ENCODE measurements at regions not wholly inside any gene's neighbourhood (a gene's known extent, or its start where the extent isn't known, plus 50 kb on each side); places are given as distances from the start of the nearest gene placed in this dataset.

- ChIA-PET POLR2A (no interaction called here), CTCF (no interaction called here)
- Histone ChIP-seq H3K4me3 (ENCODE audit: low read depth, low read length) (no peak overlapping the region), H3K9me3 (ENCODE audit: control insufficient read depth, insufficient read depth, low read depth, low read length) (no peaks in the 10 kb centered on the region), H3K27ac (ENCODE audit: extremely low read depth, low read depth, low read length) (no peak overlapping the region), H3K36me3 (ENCODE audit: control insufficient read depth in 2 of 2, insufficient read depth in 1 of 2, low read length in 2 of 2) (no peaks in the 10 kb centered on the region), H3K4me1 (ENCODE audit: control insufficient read depth, insufficient read depth, low read length) (no peaks in the 10 kb centered on the region)
- TF ChIP-seq ZNF350 (tag by site-specific recombination; IDR thresholded peaks at IDR 0.05) (peak; percentile 80), ZNF596 (tag by site-specific recombination; IDR thresholded peaks at IDR 0.05) (no peak), ZFP37 (tag by site-specific recombination; IDR thresholded peaks at IDR 0.05) (no peak), BCL6B (tag by site-specific recombination; IDR thresholded peaks at IDR 0.05) (0 out of 2 replicates have a peak, but pooled peaks have one; percentile 25), ZNF112 (tag by site-specific recombination; IDR thresholded peaks at IDR 0.05) (0 out of 2 replicates have a peak, but pooled peaks have one; percentile 49), ZNF626 (tag by site-specific recombination; IDR thresholded peaks at IDR 0.05) (0 out of 2 replicates have a peak, but pooled peaks have one; percentile 36), ZNF544 (tag by site-specific recombination; IDR thresholded peaks at IDR 0.05) (peak; percentile 61; the same call in 1 of the 2 replicates), ZNF776 (tag by site-specific recombination; IDR thresholded peaks at IDR 0.05; ENCODE audit: borderline replicate concordance) (0 out of 2 replicates have a peak, but pooled peaks have one; percentile 32), ZNF549 (tag by site-specific recombination; IDR thresholded peaks at IDR 0.05) (peak; percentile 50; the same call in 1 of the 2 replicates), ZBTB6 (tag by site-specific recombination; IDR thresholded peaks at IDR 0.05) (no peak), ZNF184 (tag by site-specific recombination; IDR thresholded peaks at IDR 0.05) (0 out of 2 replicates have a peak, but pooled peaks have one; percentile 32), ZNF37A (tag by site-specific recombination; IDR thresholded peaks at IDR 0.05) (peak; percentile 31; the same call in 1 of the 2 replicates), ZNF830 (tag by site-specific recombination; IDR thresholded peaks at IDR 0.05; ENCODE audit: low read depth) (peak; percentile 47; the same call in 1 of the 2 replicates)
- TF ChIP-seq, protein P1, sequence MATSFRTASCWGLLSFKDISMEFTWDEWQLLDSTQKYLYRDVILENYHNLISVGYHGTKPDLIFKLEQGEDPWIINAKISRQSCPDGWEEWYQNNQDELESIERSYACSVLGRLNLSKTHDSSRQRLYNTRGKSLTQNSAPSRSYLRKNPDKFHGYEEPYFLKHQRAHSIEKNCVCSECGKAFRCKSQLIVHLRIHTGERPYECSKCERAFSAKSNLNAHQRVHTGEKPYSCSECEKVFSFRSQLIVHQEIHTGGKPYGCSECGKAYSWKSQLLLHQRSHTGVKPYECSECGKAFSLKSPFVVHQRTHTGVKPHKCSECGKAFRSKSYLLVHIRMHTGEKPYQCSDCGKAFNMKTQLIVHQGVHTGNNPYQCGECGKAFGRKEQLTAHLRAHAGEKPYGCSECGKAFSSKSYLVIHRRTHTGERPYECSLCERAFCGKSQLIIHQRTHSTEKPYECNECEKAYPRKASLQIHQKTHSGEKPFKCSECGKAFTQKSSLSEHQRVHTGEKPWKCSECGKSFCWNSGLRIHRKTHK (tag by site-specific recombination; IDR thresholded peaks at IDR 0.05): no peak
- TF ChIP-seq, protein P2, sequence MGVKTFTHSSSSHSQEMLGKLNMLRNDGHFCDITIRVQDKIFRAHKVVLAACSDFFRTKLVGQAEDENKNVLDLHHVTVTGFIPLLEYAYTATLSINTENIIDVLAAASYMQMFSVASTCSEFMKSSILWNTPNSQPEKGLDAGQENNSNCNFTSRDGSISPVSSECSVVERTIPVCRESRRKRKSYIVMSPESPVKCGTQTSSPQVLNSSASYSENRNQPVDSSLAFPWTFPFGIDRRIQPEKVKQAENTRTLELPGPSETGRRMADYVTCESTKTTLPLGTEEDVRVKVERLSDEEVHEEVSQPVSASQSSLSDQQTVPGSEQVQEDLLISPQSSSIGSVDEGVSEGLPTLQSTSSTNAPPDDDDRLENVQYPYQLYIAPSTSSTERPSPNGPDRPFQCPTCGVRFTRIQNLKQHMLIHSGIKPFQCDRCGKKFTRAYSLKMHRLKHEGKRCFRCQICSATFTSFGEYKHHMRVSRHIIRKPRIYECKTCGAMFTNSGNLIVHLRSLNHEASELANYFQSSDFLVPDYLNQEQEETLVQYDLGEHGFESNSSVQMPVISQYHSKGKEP (tag by site-specific recombination; IDR thresholded peaks at IDR 0.05): peak; percentile 46; the same call in 1 of the 2 replicates
These were observed 283.6 kb upstream of the RARB start for GRCh38 chr3:25144430-25144829.

DNA sequence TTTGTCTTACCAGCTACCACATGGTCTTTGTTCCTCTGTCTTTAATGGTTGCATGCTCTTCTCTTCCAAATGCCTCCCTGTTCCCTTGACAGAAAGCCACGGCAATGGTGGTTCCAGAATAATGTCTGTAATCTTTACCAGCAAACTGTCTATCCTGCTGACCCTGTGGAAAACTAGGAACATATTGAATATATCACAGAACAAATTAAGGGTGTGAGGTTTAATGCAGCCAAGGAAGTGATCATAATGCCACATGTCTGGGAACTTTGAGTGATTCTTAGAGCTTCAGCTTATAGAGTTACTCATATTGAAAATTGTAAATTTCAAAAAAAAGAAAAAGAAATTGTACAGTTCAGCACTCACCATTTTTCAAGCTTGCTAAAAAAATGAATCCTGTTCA lies 282.9 kb upstream of the RARB start:
- H3K4me1 ChIP-seq (ENCODE audit: control insufficient read depth, insufficient read depth, low read length): no peaks in the 10 kb centered on the region
- ChIA-PET POLR2A (no interaction called here), CTCF (no interaction called here)
- H3K4me3 ChIP-seq (ENCODE audit: low read depth, low read length): no peak overlapping the region
- TF ChIP-seq ZNF248 (tag by site-specific recombination; IDR thresholded peaks at IDR 0.05) (no peak), ZNF202 (tag by site-specific recombination; IDR thresholded peaks at IDR 0.05; ENCODE audit: borderline replicate concordance) (no peak), ZNF701 (tag by site-specific recombination; IDR thresholded peaks at IDR 0.05) (no peak), TCF7L2 (IDR thresholded peaks at IDR 0.05; ENCODE audit: borderline replicate concordance, low read depth, low read length) (no peak), KLF10 (tag by site-specific recombination; IDR thresholded peaks at IDR 0.05) (no peak), ZNF24 (tag by site-specific recombination; IDR thresholded peaks at IDR 0.05) (no peak), KLF8 (tag by site-specific recombination; IDR thresholded peaks at IDR 0.05) (no peak), ZNF707 (tag by site-specific recombination; IDR thresholded peaks at IDR 0.05) (no peak), ZNF776 (tag by site-specific recombination; IDR thresholded peaks at IDR 0.05; ENCODE audit: borderline replicate concordance) (no peak), SCRT1 (tag by site-specific recombination; IDR thresholded peaks at IDR 0.05; ENCODE audit: borderline replicate concordance) (no peak), GLI4 (tag by site-specific recombination; IDR thresholded peaks at IDR 0.05) (no peak), IKZF3 (tag by site-specific recombination; IDR thresholded peaks at IDR 0.05) (no peak), ZNF692 (tag by site-specific recombination; IDR thresholded peaks at IDR 0.05) (no peak)
- TF ChIP-seq, protein P3, sequence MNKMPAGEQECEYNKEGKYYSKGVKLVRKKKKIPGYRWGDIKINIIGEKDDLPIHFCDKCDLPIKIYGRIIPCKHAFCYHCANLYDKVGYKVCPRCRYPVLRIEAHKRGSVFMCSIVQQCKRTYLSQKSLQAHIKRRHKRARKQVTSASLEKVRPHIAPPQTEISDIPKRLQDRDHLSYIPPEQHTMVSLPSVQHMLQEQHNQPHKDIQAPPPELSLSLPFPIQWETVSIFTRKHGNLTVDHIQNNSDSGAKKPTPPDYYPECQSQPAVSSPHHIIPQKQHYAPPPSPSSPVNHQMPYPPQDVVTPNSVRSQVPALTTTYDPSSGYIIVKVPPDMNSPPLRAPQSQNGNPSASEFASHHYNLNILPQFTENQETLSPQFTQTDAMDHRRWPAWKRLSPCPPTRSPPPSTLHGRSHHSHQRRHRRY (tag by site-specific recombination; IDR thresholded peaks at IDR 0.05): no peak
- no peaks in the 10 kb centered on the region for H3K9me3 ChIP-seq (ENCODE audit: control insufficient read depth, insufficient read depth, low read depth, low read length)
- no peaks in the 10 kb centered on the region for H3K36me3 ChIP-seq (ENCODE audit: control insufficient read depth in 2 of 2, insufficient read depth in 1 of 2, low read length in 2 of 2)
- no peak overlapping the region for H3K27ac ChIP-seq (ENCODE audit: extremely low read depth, low read depth, low read length)

All from HEK293 (cell line).